ENCODE measurements at regions not wholly inside any gene's neighbourhood (a gene's known extent, or its start where the extent isn't known, plus 50 kb on each side); places are given as distances from the start of the nearest gene placed in this dataset.

- TF ChIP-seq CTCF (IDR thresholded peaks at IDR 0.05) (no peak), POLR2AphosphoS5 (IDR thresholded peaks at IDR 0.05) (no peak)
These were observed 102.6 kb upstream of the NEBL start for GRCh38 chr10:20999699-21000098.
